ENCODE measurements at regions not wholly inside any gene's neighbourhood (a gene's known extent, or its start where the extent isn't known, plus 50 kb on each side); places are given as distances from the start of the nearest gene placed in this dataset.

DNA sequence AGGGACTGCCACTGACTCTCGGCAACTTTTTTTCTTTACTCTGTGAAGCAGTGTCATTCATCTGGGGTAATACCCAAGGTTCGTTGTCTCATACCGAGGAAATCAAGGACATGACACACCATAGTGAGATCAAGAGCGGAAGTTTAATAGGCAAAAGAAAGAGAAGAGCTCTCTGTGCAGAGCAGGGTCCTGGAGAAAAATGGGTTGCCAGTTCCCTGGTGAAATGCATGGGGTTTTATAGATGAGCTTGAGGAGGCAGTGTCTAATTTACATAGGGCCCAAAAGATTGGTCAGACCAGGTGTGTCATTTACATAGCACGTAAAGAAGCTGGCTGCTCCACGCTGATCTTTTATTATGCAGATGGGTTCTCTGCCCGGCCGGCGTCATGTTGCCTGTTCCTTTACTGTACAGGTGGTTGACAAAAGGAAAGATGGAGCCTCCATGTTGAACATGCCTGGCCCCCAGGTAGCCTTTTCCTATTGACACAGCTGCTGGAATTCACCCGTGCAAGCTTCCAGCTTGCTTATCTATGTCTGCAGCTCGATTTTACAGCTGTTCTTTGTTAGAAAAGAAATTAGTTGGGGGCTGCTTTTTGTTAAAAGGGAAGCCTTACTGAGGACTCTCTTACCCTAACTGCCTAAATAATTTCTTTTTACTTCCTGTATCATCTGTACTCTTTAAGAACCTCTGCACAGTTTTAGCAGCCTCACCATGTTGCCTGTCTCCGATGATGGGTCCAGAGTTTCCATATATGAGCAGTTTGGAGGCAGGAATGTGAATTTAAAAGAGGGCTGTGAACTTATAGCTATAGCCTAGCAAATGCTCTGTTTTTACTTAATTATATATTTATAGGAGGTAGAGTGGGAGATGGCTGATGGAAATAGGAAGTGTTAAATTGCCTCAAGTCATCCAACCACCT is 98.0 kb upstream of the DIAPH3 start:
- no TSS peak for BruUV-seq (replicated peaks)
- no peak overlapping the region for H2AFZ ChIP-seq (replicated peaks; ENCODE audit: low read length, poor library complexity)
- H3K4me3 ChIP-seq (ENCODE audit: insufficient read depth, low read depth, low read length): no peak overlapping the region
- no peak overlapping the region for H3K23ac ChIP-seq (ENCODE audit: low read depth, low read length)
- H4K8ac ChIP-seq (ENCODE audit: low read depth in 2 of 2, low read length in 2 of 2): no peak overlapping the region
- no peak overlapping the region for H3K14ac ChIP-seq (replicated peaks; ENCODE audit: low read depth, low read length)
- H4K5ac ChIP-seq (ENCODE audit: low read depth, low read length): no peak overlapping the region
- DNase-seq (no peak), ATAC-seq (ENCODE audit: low read depth) (no peak)
- no peak overlapping the region for H3K18ac ChIP-seq (ENCODE audit: low read depth, low read length)
- dilution Hi-C loops (cut with HindIII; ENCODE audit: low sequenced_read_pairs, unreplicated experiment) (no loop called here), in situ Hi-C loops (cut with MboI; ENCODE audit: low sequenced_read_pairs) (no loop called here), intact Hi-C loops (cut with micrococcal nuclease) (loop anchor here (2.0 kb wide), 1 partner anchor 21 kb away; no protein-coding TSS in a partner anchor)
- no peaks in the 10 kb centered on the region for H3K4me1 ChIP-seq (ENCODE audit: control insufficient read depth, insufficient read depth, low read length)
- no peaks in the 10 kb centered on the region for H4K20me1 ChIP-seq (ENCODE audit: insufficient read depth, low read length)
- H2BK120ac ChIP-seq (ENCODE audit: low read depth, low read length): no peak overlapping the region
- H3K4ac ChIP-seq (ENCODE audit: low read depth, low read length): no peak overlapping the region
- no peak overlapping the region for H2BK5ac ChIP-seq (ENCODE audit: low read depth, low read length, poor library complexity, severe bottlenecking)
- ChIA-PET CTCF (no interaction called here), POLR2A (ENCODE audit: unreplicated experiment) (no interaction called here)
- H3K27ac ChIP-seq (ENCODE audit: insufficient read depth, low read length): no peak overlapping the region
- no peaks in the 10 kb centered on the region for H3K79me1 ChIP-seq (ENCODE audit: low read depth in 1 of 2, low read length in 2 of 2)
- H2AK9ac ChIP-seq (replicated peaks; ENCODE audit: low read depth, low read length, poor library complexity): no peak overlapping the region
- H3K9me1 ChIP-seq (ENCODE audit: insufficient read depth, low read length): no peaks in the 10 kb centered on the region
- no peak overlapping the region for H3K9ac ChIP-seq (ENCODE audit: low read depth, low read length)
- no peak overlapping the region for H2AK5ac ChIP-seq (ENCODE audit: low read depth, low read length)
- no peak for TF ChIP-seq MXI1 (IDR thresholded peaks at IDR 0.05; ENCODE audit: borderline replicate concordance, low read depth, low read length)
- TF ChIP-seq, protein P1, sequence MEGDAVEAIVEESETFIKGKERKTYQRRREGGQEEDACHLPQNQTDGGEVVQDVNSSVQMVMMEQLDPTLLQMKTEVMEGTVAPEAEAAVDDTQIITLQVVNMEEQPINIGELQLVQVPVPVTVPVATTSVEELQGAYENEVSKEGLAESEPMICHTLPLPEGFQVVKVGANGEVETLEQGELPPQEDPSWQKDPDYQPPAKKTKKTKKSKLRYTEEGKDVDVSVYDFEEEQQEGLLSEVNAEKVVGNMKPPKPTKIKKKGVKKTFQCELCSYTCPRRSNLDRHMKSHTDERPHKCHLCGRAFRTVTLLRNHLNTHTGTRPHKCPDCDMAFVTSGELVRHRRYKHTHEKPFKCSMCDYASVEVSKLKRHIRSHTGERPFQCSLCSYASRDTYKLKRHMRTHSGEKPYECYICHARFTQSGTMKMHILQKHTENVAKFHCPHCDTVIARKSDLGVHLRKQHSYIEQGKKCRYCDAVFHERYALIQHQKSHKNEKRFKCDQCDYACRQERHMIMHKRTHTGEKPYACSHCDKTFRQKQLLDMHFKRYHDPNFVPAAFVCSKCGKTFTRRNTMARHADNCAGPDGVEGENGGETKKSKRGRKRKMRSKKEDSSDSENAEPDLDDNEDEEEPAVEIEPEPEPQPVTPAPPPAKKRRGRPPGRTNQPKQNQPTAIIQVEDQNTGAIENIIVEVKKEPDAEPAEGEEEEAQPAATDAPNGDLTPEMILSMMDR (conservative IDR thresholded peaks at IDR 0.05; ENCODE audit: low read depth, low read length): no peak
- no peak for TF ChIP-seq RAD21 (IDR thresholded peaks at IDR 0.05; ENCODE audit: low read length)
- TF ChIP-seq, protein P2, sequence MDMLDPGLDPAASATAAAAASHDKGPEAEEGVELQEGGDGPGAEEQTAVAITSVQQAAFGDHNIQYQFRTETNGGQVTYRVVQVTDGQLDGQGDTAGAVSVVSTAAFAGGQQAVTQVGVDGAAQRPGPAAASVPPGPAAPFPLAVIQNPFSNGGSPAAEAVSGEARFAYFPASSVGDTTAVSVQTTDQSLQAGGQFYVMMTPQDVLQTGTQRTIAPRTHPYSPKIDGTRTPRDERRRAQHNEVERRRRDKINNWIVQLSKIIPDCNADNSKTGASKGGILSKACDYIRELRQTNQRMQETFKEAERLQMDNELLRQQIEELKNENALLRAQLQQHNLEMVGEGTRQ (IDR thresholded peaks at IDR 0.05; ENCODE audit: low read depth, low read length): no peak
- TF ChIP-seq POLR2A (IDR thresholded peaks at IDR 0.05; ENCODE audit: low read depth, low read length): no peak
- TF ChIP-seq, protein P3, sequence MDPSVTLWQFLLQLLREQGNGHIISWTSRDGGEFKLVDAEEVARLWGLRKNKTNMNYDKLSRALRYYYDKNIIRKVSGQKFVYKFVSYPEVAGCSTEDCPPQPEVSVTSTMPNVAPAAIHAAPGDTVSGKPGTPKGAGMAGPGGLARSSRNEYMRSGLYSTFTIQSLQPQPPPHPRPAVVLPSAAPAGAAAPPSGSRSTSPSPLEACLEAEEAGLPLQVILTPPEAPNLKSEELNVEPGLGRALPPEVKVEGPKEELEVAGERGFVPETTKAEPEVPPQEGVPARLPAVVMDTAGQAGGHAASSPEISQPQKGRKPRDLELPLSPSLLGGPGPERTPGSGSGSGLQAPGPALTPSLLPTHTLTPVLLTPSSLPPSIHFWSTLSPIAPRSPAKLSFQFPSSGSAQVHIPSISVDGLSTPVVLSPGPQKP (IDR thresholded peaks at IDR 0.05; ENCODE audit: borderline replicate concordance, low read depth, low read length): no peak
- TF ChIP-seq MAZ (IDR thresholded peaks at IDR 0.05; ENCODE audit: borderline replicate concordance, low read depth, low read length): no peak
- TF ChIP-seq BHLHE40 (IDR thresholded peaks at IDR 0.05; ENCODE audit: low read depth, low read length): no peak
- TF ChIP-seq MAFK (IDR thresholded peaks at IDR 0.05; ENCODE audit: low read depth, low read length): no peak
- TF ChIP-seq NFE2L2 (IDR thresholded peaks at IDR 0.05; ENCODE audit: low read depth, low read length): no peak
- TF ChIP-seq RFX5 (IDR thresholded peaks at IDR 0.05; ENCODE audit: low read depth, low read length): no peak
- no peak for TF ChIP-seq RCOR1 (IDR thresholded peaks at IDR 0.05; ENCODE audit: insufficient replicate concordance, low read length)
- TF ChIP-seq CHD1 (IDR thresholded peaks at IDR 0.05; ENCODE audit: low read depth, low read length): no peak
- TF ChIP-seq FOS (IDR thresholded peaks at IDR 0.05; ENCODE audit: low read depth, low read length): no peak
- H2BK20ac ChIP-seq (ENCODE audit: low read depth, low read length): no peak overlapping the region
- H3K27me3 ChIP-seq (ENCODE audit: control insufficient read depth, insufficient read depth, low read length): no peaks in the 10 kb centered on the region; the same call in 1 of the 2 replicates
- H4K91ac ChIP-seq (ENCODE audit: insufficient read depth, low read depth, low read length): no peak overlapping the region
- no peaks in the 10 kb centered on the region for H3K9me3 ChIP-seq (ENCODE audit: control insufficient read depth, insufficient read depth, low read length)
- no peak overlapping the region for H3K4me2 ChIP-seq (ENCODE audit: low read depth, low read length)
- no peak overlapping the region for H2BK15ac ChIP-seq (ENCODE audit: low read depth, low read length)
- WGBS, 2 experiments (ENCODE audit: extremely low coverage in 2 of 2, insufficient read length in 1 of 2): no CpG with 5 or more reads among the region's 12 CpGs
- H3K56ac ChIP-seq (ENCODE audit: extremely low read depth, insufficient read depth, low read length): no peak overlapping the region
- no peaks in the 10 kb centered on the region for H3K36me3 ChIP-seq (ENCODE audit: control insufficient read depth, insufficient read depth, low read length)

All from IMR-90 (cell line).